ENCODE measurements at regions not wholly inside any gene's neighbourhood (a gene's known extent, or its start where the extent isn't known, plus 50 kb on each side); places are given as distances from the start of the nearest gene placed in this dataset.

- no peak for DNase-seq
Measured at GRCh38 chr4:22336822-22337221, 179.0 kb downstream of the ADGRA3 start.

GRCh38 chr4:22334155-22334554 is 181.7 kb downstream of the ADGRA3 start:
- DNase-seq: no peak

DNA sequence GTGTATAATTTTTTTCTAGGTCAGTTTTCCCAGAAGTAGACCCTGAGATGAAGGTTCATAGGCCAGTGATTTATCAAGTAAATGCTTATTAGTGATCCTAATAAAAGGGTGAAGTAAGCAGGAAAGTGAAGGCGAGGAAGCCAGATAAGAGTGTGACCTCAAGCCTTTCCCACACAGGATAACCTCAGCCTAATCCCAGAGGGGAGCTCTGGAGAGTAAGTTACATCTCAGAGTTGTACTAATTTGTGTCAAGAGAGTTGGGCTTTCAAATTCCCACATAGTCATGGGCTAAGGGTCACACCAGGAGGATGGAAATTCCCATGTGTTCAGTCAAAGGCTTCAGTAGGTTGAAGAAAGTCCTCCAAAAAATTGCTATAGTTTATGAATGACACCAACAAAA is 191.4 kb downstream of the ADGRA3 start:
- DNase-seq: no peak

DNA sequence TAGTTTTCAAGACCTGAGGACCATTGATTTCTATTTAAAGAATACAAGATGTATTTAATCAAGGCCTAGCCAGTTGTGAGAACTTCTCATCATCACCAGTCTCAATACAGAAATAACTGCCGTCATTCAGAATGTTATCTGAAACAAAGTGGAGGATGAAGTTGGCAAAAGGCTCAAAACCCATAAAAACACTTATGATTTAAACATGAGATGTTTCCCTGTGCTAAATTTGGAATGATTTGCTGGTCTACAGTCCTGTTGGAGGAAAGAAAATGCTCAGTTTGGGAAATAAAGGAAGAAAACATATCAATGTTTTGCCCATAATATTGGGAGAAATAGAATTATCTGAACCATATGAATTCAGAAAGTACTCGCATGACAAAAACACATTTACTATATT is 192.2 kb downstream of the ADGRA3 start:
- DNase-seq: no peak

DNA sequence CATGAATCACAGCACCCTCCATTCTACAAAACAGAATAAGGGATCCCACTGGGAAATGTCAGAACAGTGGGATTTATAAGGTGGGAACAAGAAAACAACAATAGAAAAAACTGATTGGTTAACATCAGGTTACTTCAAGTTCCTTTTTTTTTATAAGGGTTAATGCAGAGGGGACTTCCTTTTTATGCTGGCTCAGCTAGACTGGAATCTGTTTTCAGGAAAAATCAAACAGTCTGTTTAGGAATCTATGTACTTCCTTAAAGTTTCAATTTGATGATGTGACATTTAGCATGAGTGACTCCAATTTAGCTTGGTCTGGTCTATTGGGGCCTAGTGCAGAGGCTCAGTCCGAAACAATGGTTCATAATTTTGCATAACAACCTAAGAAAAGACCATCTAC is 192.9 kb downstream of the ADGRA3 start:
- DNase-seq: no peak

DNA sequence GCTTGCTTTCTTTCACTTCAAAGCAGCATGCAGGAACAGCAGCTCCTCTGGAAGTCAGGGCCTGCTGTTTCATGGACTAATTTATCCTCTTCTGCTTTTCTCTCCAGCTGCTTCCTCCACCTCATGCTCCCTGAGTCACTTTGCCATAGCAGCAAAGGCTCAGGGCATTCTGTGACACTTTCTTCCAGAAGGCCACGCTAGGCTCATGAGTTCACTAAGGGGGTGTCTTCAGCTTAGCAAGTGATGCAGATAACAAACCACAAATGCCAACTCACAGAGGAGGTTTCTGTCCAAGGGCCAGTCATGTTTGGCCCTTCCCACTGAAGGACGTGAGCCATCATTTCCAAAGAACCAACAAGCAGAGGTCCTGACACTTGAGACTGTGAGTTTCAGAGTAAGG is 200.2 kb downstream of the ADGRA3 start:
- DNase-seq: no peak

DNA sequence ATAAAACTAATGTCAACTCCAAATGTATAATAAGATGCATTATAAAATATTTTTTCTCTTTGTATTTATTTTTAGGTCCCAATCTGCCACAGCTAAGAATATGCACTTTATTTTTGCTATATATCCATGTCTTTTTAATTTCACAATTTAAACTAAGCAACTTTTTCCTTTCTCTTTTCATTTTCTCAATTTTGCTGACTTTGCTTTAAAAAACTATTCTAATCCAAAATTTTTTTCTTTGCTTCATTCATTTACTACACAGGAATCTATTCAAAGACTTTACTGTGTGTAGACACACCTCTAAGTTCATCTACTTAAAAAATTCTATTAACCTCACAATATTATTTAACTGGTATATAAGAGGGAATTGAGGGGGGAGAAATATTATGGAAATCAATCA is 201.9 kb downstream of the ADGRA3 start:
- DNase-seq: no peak

DNA sequence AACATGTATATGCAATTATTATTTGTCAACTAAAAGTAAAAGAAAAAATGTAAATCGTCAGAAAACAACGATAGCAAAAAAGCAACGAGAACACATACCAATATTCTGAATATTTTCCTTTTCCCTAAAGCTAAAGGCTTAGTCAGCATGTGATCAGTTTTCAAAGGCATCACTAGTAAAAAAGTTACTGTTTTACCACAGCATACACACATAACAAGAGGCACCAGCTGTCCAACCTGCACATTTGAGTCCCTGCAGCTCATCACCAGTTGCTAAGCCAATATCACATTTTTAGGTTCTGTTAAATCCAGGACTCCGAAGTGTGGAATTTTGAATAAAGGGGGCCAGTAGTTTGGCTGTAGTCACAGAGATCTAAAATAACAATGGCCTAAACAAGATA is 203.8 kb downstream of the ADGRA3 start:
- DNase-seq: no peak

GRCh38 chr4:22301253-22301652 is 214.6 kb downstream of the ADGRA3 start:
- DNase-seq: no peak

DNA sequence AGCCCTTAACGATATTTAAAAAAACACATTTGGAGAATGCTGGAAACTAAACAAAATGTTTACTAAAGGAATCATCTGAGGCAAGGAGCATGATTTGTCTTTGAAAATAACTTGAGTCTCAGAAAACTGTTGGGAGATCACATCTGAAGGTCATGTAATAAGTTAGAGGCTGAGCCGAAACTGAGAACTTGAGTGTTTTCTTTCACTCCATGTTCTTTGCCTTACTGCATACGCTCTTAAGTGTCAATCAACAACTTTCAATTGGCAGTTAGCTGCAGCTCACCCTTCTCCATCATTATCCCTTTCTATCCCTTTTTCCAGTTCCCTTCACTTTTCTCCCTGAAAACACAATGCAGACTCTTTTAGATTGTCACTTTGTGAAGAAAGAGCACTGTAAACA is 216.2 kb downstream of the ADGRA3 start:
- DNase-seq: no peak

DNA sequence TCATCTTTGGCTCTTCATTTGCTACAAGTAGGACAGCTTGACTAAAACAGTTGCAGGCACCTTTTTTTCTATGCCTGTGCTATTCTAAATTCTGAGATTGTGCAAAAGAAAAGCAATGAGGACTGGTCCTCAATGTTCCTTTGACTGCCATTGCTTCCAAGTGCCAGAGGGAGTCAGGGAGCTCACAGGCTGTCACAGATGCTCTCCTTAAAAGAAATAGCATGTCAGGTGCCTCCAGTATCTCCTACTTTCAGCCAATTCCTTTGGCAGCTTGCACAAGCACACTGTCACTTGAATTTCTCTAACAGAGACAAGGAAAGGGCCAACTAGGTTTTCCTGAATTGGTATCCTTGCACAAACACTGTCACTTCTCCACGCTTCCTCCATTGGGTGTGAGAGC is 228.2 kb downstream of the ADGRA3 start:
- DNase-seq: no peak

GRCh38 chr4:22268350-22269025 is 247.4 kb downstream of the ADGRA3 start:
- no peak for DNase-seq

DNA sequence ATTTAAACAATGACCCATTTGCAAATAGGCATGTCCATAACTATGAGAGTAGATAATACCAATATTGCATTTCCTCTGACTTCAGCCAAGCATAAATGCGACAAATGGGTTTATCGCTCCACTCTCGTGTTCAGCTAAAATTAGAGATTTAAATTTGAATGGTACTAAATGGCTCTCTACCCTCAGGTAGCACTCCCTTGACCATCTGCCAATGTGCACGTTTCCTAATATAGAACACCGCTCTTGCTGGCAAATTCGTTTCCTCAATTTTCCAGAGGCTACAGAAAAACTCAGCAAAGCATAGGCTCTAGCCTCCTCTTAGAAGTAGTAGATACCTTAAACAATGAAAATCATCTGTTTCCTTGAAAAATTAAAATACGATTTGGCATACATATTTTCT is 251.6 kb downstream of the ADGRA3 start:
- DNase-seq: no peak

GRCh38 chr4:22253431-22253830 is 262.4 kb downstream of the ADGRA3 start:
- no peak for DNase-seq

- DNase-seq: no peak
Measured at GRCh38 chr4:22246847-22247246, 269.0 kb downstream of the ADGRA3 start.

GRCh38 chr4:22245294-22245693 is 270.6 kb downstream of the ADGRA3 start:
- no peak for DNase-seq

GRCh38 chr4:22241415-22241814 is 274.5 kb downstream of the ADGRA3 start:
- no peak for DNase-seq

DNA sequence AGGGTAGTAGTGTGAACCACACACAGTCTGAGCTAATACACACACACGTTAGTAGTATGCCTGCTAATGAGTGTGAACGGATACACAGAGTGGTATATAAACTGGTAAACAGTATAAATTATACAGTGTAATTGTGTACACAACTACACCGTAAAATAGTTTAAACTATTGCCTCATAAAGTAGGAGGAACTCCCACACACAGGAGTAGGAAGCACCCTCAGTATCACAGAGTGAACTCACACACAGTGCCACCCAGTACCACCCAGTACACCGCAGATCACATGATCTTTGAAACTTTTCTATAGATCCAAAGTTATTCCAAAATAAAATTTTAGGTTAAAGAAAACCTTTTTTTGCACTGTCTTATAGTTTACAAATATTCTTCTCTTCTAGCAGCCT is 275.1 kb downstream of the ADGRA3 start:
- no peak for DNase-seq

- no peak for DNase-seq
Measured at GRCh38 chr4:22238742-22239141, 277.1 kb downstream of the ADGRA3 start.

- no peak for DNase-seq
Measured at GRCh38 chr4:22237846-22238494, 277.9 kb downstream of the ADGRA3 start.

DNA sequence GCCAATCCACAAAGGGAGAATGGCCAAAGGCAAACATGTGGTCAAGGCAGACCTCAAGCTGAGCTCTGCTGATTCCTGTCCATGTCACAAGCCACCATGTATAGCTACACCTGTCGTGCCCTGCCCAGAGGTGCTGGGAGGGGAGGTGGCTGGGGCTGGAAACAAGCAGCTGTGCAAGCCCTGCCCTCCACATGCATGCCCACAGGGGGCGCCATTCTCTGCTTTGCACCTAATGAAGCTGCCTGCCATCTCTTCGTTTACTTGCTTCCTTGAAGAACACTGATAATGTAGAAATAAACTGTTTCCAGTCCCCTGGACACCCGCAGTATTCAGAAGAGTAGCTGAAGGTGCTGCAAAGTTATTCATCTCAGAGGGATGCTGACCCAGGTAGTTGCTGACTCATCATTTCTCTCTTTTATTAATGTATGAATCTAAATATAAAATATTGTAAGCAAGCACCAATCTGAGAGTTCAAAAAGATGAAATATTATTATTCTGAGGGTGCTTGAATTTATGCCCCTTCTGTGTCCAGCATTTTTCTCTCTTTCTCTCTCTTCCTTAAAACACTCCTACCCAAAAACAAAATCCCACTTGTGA is 278.6 kb downstream of the ADGRA3 start:
- no peak for DNase-seq

DNA sequence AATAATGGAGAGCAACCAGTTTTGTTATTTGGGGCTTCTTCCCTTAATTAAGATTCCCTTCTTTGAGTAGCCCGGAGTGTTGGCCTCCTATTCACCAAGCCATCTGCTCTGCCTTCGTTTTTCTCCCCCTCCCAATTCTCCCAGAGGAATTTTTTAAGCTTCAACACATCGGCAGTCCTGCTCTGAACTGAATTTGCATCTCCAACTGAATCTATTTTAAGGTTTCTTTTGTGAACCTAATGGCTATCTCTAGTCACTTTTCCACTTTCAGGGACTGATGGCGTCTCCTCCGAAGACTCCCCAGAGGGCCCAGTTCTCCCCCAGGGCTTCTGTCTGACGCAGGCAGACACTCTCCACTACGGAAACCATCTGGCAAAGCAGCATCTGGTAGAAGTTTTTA is 280.2 kb downstream of the ADGRA3 start:
- DNase-seq: no peak

GRCh38 chr4:22233230-22233629 is 282.6 kb downstream of the ADGRA3 start:
- DNase-seq: no peak

DNA sequence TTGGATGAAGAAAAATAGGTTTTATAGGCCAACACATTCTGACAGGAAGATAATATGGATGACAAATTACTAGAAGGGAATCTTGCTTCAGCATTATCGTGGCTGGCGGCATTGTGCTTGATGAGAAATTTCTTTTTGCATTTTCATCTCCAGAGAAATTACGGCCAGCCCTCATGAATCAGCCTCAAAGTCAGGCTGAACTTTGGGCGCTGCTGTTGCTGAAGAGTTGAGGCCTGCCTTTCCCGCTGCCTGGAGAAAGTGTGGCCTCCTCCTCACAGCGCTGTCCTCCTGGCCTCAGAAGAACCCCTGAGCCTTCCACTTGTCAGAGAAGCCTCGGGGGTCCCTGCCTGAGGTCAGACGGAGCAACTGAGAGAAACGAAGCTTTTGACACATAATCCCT is 272.4 kb upstream of the KCNIP4 start:
- DNase-seq: no peak

GRCh38 chr4:22217480-22217879 is 268.9 kb upstream of the KCNIP4 start:
- no peak for DNase-seq

Data from T1000 (cell line).